Right ventricle myocardium inferior (tissue), 1 donor: ENCODE measurements at regions not wholly inside any gene's neighbourhood (a gene's known extent, or its start where the extent isn't known, plus 50 kb on each side); places are given as distances from the start of the nearest gene placed in this dataset.
A peak's percentile ranks its signal among the peaks of the same experiment; 100 is the strongest.

Source experiments
- ATAC-seq: fragments of 200-7000 bp; cut with Tn5 transposase; one replicate; pipeline ENCODE4 v1.9.1; 2020; ENCODE audit warnings: mild to moderate bottlenecking, moderate library complexity
- DNase-seq: peaks from one replicate; pipeline ENCODE4 v3.0.0; 2021; ENCODE audit errors: missing footprints
- intact Hi-C: fragments of 100-400 bp; cut with DNase I; formaldehyde crosslinking; loops from one replicate; pipeline ENCODE4 v1.11.0; 2022
- donor health status: DM: no; HTN: yes; CAD: no; lungs with severe emphysema.

DNA sequence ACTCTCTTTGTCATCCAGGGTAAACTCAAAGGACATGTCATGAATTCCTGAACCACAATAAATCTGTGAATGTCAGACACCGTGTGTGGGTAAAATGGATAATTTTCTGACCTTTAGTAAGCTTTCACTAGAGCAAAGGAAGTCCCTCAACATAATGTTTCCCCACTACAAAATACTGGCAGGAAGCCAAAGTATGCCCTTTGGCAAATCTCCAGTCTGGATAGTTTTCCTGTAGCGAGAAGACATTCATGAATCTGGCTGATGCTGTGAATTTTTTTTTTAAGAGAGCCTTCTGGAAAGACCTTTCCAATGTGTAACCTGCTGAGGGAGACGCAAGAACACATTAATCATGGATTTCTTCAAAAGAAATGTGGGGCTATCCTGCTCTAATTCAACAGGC, 389.6 kb upstream of the DDHD1 start:
- ATAC-seq (no peak), DNase-seq (no peak)

DNA sequence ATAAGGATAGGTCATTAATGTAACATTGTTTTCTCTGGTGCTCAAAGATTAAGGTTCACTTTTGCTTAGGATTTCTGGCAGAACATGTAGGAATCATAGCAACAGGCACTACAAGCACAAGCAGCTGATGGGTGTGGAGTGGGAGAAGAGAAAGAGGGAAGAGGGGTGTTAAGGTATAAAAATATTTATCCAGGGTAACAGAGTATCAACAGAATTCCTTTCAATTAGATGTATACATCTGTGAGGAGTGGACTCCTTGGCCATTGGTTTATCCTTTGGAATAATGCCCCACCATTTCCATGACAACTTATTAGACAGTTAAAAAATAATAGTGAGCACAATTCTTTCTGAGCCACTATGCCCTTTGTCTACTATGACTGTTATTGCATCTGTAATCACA, 388.3 kb upstream of the DDHD1 start:
- ATAC-seq (no peak), DNase-seq (no peak)
- intact Hi-C loops, result loop anchor here (5.0 kb wide), 1 partner anchor 806 kb away; no protein-coding TSS in a partner anchor

More for the DNA sequence above, 389.6 kb upstream of the DDHD1 start:
- intact Hi-C loops, result loop anchor here (5.0 kb wide), 1 partner anchor 805 kb away; no protein-coding TSS in a partner anchor

DNA sequence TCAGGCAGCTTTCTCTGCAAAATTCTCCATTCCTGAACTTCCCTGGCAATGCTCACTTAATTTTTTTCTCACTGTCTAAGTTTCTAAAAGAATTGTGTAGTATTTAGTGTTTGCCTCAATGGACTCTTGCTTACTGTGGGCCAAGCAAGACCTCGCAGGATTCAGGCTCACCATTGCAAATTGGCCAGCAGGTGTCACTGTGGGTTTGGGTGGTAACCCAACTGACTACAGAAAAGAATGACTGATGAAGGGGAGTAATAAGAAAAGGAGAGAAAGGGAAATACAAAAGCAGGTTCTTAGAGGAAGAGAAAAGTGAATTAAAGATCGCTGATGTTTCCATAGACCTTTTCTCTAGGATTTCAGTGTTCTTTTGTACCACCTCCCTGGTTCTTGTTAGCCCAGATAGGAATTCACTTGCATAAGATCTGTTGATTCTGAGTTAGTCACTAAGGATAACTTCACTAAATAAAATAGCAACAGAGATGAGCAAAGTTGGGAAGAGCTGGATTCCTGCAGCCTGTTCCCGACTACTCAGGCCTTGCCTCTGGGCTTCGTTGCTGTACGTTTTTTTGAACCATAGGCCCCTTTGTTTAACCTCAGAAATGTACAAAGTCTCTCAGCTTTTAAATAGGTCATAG, 386.5 kb upstream of the DDHD1 start:
- ATAC-seq (peak; percentile 85), DNase-seq (no peak)
- intact Hi-C loops, result loop anchor here (1.0 to 10.0 kb wide), 5 partner anchors 105 to 808 kb away; partner anchors contain the start of gene BMP4

DNA sequence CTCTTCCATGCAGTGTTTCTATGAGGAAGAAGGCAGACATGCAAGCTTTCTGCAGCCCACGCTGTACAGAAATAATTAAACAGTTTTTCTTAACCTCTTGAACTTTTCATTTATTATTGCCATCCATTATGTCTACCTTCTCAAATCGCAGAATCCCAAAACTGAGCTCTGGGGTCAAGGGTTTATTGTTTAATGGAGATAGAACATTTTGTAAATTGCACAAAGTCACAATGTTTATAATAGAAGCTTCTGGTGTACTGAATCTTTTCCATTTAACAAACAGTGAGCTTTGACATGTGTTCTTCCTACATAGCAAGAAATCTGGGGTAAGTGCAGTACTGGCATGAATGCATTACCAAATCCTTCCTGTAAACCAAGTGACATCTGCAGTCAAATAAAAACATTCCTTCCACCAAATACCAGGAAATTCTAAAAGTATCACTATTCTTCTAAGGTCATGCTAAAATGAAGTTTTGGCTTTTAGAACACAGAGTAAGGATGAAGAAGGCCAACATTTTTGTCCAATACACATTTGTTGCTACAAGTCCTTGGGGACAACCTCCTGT, 385.3 kb upstream of the DDHD1 start:
- ATAC-seq, result peak; percentile 43
- no peak for DNase-seq
- intact Hi-C loops, result loop anchor here (2.0 to 10.0 kb wide), 3 partner anchors 104 to 794 kb away; no protein-coding TSS in a partner anchor

DNA sequence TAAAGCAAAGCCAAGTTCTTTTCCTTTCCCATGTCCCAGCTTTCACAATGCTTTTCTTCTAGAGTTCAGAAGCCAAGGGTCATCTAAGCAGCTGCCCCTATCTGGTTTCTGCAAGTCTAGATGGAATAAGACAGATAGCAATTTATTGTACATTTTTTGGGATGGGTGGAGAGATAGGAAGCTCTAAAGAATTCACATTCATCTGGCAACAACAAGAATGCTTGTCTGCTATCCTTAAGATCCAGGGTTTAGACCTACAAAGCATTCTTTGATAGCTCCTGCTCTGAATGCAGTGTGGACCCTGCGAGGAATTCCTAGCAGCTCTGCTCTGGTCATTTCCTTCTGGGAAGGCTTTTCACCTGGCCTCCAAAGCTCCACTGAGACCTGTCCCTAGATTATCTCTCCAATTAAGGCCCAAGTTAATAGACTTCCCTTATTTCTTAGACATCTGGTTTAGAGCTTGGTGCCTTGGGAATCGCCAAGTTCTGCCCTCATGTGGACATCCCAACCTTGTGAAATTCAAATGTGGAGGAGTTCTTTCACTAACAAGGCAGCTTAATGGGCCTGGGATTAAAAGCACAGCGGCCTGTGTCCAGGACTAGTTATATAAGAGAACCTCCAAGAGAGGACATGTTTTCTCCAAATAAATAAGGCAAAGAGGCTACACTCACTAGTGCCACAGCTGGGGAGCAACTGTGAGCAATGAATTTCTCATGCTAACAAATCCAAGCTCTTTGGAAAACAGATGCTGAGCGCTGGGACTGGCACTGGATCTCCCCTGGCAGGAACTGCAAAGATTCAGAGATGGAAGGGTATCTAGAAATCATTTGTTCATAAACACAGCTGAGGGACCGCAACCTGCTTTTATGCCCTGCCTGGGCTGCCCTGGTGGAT, 384.5 kb upstream of the DDHD1 start:
- DNase-seq (no peak), ATAC-seq (no peak)
- intact Hi-C loops, result loop anchor here (2.0 to 10.0 kb wide), 3 partner anchors 103 to 795 kb away; no protein-coding TSS in a partner anchor

DNA sequence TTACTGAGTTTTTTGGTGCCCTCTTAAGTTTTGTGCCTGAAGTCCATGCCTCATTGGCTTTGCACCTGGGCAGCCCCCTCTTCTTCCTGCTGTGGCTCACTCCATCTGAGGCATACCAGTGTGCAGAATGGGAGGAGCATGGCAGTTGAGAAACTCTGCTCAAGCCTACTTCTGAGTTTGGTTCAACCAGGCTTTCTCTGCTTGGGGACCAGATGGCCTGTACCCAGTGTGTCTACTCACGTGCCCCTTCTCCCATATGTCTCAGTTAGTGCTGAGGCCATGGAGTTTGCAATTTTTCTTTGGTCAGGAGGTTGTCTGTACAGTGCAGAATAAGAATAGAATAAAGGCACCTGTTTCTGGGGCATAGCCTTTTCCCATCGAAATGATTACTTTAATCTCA, 383.3 kb upstream of the DDHD1 start:
- DNase-seq, result no peak

DNA sequence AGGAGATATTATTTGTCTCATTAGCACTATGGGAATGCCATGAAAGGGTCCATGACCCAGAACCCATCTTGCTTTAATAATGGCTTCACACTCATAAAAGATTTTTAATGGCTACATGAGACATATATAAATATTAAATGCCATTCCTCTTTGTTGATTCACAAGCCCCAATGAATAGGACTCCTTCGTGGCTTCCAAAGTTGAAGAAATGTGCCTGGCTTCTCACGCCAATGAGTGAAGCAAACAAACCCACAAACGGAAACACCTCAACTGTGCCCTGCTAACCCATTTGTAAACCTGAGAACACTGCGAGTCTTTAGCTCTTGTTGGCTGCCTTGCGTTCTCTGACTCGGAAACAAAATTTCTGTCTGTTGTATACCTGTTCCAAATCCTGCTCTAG, 381.7 kb upstream of the DDHD1 start:
- intact Hi-C loops, result loop anchor here (5.0 to 10.0 kb wide), 2 partner anchors 100 to 797 kb away; no protein-coding TSS in a partner anchor
- no peak for DNase-seq
- no peak for ATAC-seq

More for the DNA sequence above, 383.3 kb upstream of the DDHD1 start:
- no peak for ATAC-seq
- intact Hi-C loops, result loop anchor here (5.0 to 10.0 kb wide), 2 partner anchors 102 to 796 kb away; no protein-coding TSS in a partner anchor

DNA sequence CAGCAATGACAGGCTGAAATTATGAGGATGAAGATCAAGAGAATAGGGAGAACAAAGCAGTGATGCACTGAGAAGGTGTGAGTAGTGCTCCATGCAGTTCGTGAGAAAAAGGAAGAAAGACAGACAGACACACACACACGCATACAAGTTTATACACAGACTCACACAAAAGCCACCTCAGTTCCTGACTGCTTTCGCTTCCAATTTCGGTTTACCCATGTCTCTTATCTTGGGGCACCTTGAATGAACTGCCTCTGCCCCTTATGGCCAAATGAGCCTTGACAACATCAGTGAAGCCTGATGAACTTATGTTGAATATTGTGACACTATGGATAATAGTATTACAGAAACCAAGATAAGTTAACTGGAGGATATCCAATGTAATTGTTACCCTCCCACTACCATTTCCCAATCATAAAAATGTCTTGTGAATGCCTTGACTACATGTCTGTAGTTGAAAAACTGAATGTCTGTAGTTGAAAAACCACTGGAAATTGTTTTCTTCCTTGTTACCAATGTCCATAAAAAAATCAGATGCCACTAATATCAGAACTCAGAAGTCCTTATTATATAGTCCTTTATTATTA, 380.4 kb upstream of the DDHD1 start:
- intact Hi-C loops, result loop anchor here (10.0 kb wide), 1 partner anchor 99 kb away; no protein-coding TSS in a partner anchor
- DNase-seq (no peak), ATAC-seq (no peak)

DNA sequence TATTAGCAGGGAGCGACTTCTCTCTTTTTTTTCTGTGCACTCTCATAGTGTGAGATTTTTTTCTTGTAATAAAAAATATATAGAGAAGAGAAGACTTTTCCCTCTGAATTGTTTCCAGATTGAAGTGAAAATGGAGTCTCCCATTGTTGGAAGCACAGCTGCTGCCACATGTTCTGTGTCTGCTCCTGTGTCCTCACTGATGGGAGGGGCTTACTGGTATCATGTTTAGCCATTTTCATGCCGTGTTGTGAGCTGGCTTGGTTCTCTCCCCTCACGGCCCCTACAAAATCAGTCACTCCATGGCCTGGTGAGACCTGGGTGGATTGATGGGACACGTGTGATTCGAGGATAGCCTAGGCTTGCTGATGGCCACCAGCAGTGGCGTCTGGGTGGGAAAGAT, 379.7 kb upstream of the DDHD1 start:
- ATAC-seq (no peak), DNase-seq (no peak)
- intact Hi-C loops, result loop anchor here (10.0 kb wide), 1 partner anchor 98 kb away; no protein-coding TSS in a partner anchor

DNA sequence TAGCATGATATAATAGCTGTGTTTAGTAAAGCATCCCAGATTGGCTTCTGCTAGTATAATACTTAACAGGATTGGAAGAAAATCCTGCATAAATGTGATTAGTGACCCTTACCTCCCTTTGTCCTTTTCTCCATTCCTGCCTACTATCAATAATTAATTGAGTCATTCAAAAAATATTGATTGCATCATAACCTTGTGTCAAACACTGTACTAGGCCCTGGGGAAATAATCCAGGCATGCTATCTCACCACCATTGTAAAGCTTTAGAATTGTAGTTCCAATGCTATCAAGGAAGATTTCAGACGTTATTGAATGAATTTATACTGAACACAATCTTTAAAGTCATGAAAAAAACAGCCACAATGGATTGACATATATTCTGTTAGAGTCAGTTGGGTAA, 378.6 kb upstream of the DDHD1 start:
- intact Hi-C loops, result loop anchor here (10.0 kb wide), 1 partner anchor 97 kb away; no protein-coding TSS in a partner anchor
- ATAC-seq (no peak), DNase-seq (no peak)

DNA sequence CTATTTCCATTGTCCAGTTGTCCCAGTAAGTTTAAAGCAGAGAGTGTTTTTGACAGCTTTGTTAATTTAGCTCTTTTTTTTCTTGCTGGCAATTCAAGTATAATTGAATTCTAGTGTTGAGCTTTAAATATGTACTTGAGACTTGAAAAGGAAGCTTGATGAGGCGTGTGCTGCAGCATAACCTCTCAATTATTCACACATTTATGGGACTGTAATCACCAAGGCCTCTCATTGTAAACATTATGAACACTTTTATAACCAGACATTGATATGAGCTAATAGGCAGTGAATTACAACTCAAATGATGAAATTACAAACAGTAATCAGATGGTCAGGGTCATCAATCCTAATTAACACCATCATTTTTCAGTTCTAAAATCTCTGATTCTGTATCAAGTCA, 378.0 kb upstream of the DDHD1 start:
- DNase-seq (no peak), ATAC-seq (no peak)
- intact Hi-C loops, result loop anchor here (10.0 kb wide), 1 partner anchor 96 kb away; no protein-coding TSS in a partner anchor

DNA sequence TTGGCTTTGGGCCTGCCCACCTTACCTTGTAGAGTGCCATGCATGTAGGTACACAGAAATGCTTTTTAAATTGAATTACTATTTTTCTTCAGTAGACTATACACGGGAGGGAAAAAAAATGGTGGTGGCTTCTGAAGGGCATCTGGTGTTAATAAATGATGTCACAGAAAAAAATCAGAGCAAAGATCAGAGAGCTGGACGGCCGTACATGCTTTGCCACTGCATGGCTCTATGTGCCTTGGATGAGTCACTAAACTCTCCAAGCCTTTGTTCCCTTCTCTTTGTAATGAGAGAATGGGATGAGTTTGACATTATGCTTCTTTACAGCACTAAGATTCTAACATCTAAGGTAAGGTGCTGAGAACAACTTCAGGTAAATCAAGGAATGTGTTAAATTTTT, 376.4 kb upstream of the DDHD1 start:
- ATAC-seq (no peak), DNase-seq (no peak)
- intact Hi-C loops, result no loop called here

DNA sequence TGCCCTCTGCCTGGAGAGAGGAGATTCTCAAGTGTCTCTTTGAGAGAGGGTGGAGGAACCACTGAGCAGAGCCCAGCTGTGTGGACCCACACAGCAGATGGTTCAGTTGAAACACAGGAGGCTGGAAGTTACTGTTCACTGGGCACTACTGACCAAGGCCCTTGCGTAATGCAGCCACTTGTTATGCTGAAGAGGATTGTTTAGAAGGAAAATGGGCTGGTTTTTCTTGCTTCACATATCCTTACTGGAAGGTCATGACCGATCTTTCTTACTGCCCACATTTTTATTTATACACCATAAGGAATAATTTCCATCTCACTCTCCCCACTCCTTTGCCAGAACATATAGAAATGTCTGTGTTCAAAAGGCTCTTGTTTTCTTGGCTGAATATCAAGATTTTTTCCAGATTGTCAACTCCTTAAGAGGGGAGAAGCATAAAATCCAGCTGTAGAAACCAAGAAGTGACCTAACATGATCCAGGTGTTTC, 375.1 kb upstream of the DDHD1 start:
- DNase-seq (no peak), ATAC-seq (peak; percentile 39)
- intact Hi-C loops, result no loop called here

DNA sequence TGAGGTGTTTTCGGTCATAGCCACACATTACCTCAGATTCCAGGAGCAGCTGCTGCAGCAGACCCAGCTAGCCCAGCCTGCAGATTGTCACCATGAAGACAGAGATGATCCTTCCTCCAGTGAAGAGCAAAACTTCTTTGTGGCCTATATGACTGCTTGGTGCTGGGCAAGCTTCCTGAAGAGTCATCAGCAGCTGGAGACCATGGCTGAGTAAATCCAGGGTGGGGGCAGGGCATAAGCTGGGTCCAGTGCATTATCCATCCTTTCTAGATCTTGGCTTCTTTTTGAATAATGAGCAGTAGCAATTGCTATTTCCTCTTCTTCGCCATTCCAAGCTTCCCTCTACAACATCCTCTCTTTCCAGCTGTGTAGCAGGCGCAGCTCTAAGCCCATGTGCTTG, 373.1 kb upstream of the DDHD1 start:
- ATAC-seq (no peak), DNase-seq (no peak)
- intact Hi-C loops, result no loop called here

DNA sequence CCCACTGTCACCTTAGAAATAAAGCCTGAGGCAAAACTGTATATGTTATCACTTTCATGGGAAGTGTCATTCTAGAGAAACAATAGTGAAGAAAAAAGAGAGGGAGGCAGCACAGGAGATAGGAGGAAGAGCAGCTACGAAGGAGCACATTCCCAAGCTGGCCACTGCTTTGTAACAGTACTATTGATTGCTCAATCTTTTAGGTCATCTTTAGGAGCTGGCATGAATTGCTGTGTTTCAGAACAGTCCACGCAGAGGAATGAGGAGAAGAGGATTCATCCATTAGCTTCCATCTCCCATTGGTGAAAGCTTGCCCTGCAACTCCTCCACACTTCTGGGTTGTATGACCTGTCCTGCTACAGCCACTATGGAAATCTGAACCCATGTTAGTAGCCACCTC, 372.5 kb upstream of the DDHD1 start:
- peak; percentile 34 for ATAC-seq
- DNase-seq, result no peak
- intact Hi-C loops, result no loop called here

DNA sequence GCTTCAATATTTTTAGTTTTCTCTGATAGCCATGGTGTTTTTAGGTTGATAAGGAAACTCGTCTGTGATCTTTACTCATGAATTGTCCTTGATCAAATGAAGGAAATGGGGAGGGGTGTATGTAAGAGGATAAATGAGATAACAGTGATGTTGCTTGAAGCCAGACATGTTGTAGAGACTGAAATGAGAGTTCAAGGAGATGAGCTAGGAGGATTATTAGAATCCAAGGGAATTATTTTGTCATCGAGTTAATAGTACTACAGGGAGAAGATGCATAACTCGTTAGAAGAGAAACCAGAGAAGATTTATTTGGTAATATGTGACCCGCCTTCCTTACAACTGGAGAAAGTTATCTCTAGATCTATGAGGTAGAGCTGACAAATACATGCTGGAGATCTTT, 371.3 kb upstream of the DDHD1 start:
- no peak for DNase-seq
- intact Hi-C loops, result no loop called here
- no peak for ATAC-seq

DNA sequence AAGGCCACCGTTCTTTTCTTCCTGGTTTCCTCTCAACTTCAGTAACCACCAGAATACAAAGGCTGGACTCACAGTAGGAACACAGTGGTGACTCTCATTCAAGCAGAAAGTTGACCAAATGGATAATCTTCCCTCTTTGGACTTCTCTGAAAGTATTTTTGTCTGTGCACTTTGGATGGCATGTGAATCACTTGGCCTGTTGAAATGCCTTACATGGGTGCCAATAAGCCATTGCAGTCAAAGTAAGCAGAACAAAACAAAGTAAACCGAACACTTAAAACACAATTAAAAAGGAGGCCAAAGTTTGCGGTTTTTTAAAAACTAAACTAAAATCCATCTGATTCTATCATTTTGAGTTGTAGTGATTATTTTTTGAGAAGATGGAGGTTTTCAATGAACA, 370.1 kb upstream of the DDHD1 start:
- DNase-seq, result no peak
- ATAC-seq, result no peak
- intact Hi-C loops, result no loop called here

DNA sequence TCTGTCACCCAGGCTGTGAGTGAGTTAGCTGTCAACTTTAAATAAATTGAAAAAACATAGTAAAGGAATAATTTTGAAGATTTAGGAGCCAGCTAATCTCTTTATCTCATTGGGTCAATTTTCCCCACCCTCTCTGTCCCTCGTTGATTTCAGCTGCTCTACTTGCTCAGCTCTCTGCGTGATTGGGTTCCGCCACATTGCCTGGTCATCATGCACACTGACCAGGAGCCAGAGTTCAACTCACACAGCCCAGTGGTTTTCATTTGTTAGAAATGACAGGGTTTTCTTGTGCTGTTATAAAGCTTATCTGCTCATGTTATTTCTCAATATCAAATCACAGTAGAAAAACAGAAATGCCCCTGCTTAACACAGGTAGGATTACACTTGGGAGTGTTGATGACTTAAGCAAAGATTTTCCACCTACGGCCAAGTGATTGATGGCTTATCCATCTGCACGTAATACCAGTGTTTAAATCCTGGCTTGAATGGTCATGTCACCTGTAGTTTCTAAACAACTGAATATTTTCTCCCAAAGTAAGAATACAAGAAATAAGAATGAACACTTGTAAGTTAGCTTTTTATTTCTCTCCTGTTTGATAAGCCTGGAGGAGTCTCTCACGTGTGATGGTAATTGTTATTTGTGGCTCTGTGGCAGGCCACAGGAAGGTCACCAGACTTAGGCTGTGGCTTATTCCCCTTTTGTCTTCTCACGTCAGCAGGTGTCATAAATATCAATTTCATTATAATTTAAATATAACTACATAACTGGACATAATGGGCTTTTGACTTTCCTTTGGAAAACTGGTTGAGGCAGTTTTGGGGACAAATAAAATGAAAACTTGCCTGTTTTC, 367.2 kb upstream of the DDHD1 start:
- intact Hi-C loops, result no loop called here
- no peak for DNase-seq
- no peak for ATAC-seq
